ENCODE measurements at regions not wholly inside any gene's neighbourhood (a gene's known extent, or its start where the extent isn't known, plus 50 kb on each side); places are given as distances from the start of the nearest gene placed in this dataset.
A peak's percentile ranks its signal among the peaks of the same experiment; 100 is the strongest.

DNA sequence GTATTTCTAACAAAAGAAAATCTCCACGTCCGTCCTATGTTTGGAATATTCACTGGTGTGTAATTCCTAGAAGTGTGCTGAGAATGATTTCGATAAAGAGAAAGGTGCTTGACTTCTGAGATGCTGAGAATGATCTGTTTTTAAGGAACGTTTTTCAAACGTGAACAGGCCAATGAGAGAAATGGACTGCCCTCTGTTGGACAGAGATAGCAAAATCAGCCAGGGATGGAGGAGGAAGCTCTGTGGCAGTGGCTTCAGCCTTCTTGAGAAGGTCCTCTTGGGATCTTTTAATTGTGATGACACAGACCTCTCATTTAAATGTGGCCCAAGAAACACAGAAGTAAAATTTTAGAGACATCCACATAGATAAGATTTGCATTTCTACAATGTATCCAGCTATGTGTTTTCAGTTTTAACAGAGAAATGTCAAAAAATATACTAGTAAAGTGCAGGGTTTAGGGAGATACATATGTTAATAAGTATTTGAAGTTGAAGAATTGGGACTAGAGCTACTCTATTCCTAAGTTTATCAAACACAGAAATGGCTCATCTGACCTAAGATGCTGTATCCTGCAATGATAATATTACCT, 84.0 kb upstream of the RCN1 start:
- TF ChIP-seq, protein P1, sequence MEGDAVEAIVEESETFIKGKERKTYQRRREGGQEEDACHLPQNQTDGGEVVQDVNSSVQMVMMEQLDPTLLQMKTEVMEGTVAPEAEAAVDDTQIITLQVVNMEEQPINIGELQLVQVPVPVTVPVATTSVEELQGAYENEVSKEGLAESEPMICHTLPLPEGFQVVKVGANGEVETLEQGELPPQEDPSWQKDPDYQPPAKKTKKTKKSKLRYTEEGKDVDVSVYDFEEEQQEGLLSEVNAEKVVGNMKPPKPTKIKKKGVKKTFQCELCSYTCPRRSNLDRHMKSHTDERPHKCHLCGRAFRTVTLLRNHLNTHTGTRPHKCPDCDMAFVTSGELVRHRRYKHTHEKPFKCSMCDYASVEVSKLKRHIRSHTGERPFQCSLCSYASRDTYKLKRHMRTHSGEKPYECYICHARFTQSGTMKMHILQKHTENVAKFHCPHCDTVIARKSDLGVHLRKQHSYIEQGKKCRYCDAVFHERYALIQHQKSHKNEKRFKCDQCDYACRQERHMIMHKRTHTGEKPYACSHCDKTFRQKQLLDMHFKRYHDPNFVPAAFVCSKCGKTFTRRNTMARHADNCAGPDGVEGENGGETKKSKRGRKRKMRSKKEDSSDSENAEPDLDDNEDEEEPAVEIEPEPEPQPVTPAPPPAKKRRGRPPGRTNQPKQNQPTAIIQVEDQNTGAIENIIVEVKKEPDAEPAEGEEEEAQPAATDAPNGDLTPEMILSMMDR (IDR thresholded peaks at IDR 0.05) = peak in 2 of 4 experiments; percentile 18 to 28
- no peak for TF ChIP-seq POLR2A (IDR thresholded peaks at IDR 0.05)
